Activated naive CD4-positive, alpha-beta T cell treated with anti-CD3 and anti-CD28 coated beads, Interleukin-2, amount 10 ng/mL, durations not matched to agents 7 days and 5 days (primary cell): ENCODE measurements at regions not wholly inside any gene's neighbourhood (a gene's known extent, or its start where the extent isn't known, plus 50 kb on each side); places are given as distances from the start of the nearest gene placed in this dataset.
"Not testable (repeated sequence)": the region's sequence is repeated elsewhere in the genome, so short reads cannot be mapped to it uniquely, and the experiment has no call there.

Experiments used
- CTCF ChIA-PET: fragments of 350-600 bp; sonication (Branson Sonifier 250); formaldehyde crosslinking; loops from one replicate; lab custom pipeline; 2021; ENCODE audit warnings: antibody characterized with exemption; lab: Charles Lee
- DNase-seq: peaks from one replicate; pipeline ENCODE4 v3.0.0-alpha.2; 2020
- H3K27ac Mint-ChIP-seq: one replicate; pipeline ENCODE4 v1.8.0; 2021; ENCODE audit warnings: mild to moderate bottlenecking, moderate library complexity, mixed read lengths
- H3K27me3 Mint-ChIP-seq: one replicate; pipeline ENCODE4 v1.8.0; 2021; ENCODE audit warnings: mild to moderate bottlenecking, mixed read lengths
- H3K36me3 Mint-ChIP-seq: one replicate; pipeline ENCODE4 v1.8.0; 2021; ENCODE audit warnings: mixed read lengths
- H3K4me1 Mint-ChIP-seq: one replicate; pipeline ENCODE4 v1.8.0; 2021; ENCODE audit warnings: mixed read lengths
- H3K4me3 Mint-ChIP-seq: one replicate; pipeline ENCODE4 v1.8.0; 2021; ENCODE audit warnings: mild to moderate bottlenecking, moderate library complexity, mixed read lengths
- H3K9me3 Mint-ChIP-seq: one replicate; pipeline ENCODE4 v1.8.0; 2021; ENCODE audit warnings: mixed read lengths

DNA sequence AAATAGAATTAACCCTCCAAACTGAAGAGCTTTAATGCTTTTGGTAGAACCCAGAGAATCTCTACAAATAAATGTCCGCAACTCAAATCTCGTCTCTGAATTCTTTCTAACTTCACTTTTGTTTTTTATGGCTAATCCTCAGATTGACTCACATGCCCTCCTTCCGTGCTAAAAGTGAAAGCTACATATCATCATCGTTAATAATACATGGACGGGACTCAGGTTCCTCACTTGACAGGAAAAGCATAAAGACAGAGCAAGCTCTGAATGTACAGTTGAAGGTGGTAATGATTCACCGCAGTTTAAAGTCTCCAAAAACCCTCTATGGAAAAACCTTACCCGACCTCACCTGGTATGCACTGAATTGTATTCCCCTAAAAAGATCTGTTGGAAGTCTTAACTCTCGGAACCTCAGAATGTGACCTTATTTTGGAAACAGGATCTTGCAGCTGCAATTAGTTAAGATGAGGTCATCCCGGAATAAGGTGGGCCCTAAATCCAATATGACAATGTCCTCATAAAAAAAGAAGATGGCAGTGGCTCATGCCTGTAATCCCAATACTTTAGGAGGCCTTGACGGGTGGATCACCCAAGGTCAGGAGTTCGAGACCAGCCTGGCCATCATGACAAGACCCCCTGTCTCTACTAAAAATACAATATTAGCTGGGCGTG is 147.4 kb upstream of the FOXN3 start:
- H3K27ac Mint-ChIP-seq, result no peak overlapping the region
- DNase-seq, result no peak

DNA sequence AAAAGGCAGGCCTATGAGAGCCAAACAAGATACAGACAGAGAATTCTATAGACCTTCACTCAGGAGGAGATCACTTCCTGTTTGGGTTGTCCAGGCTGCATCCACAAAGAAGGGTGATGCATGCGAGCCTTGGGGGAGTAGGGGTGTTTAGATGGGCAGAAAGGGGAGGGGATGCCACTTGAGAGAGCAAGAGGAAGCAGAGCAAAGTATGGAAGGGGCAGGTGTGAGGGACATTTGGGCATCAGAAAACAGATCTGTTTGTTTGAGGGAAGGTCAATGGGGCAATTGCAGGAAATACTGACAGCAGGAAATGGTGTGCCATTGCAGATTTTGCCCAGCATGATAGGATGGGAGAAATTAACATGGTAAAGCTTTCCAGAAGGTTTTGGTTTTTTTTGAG is 146.4 kb upstream of the FOXN3 start:
- H3K27ac Mint-ChIP-seq, result peak overlapping the region; percentile 1

More for the DNA sequence above, 147.4 kb upstream of the FOXN3 start:
- Mint-ChIP-seq H3K9me3 (no peaks in the 10 kb centered on the region), H3K4me3 (no peak overlapping the region), H3K27me3 (no peaks in the 10 kb centered on the region), H3K4me1 (peaks cover 17% of the 10 kb centered on the region), H3K36me3 (peaks cover 52% of the 10 kb centered on the region)
- CTCF ChIA-PET, result no interaction called here

DNA sequence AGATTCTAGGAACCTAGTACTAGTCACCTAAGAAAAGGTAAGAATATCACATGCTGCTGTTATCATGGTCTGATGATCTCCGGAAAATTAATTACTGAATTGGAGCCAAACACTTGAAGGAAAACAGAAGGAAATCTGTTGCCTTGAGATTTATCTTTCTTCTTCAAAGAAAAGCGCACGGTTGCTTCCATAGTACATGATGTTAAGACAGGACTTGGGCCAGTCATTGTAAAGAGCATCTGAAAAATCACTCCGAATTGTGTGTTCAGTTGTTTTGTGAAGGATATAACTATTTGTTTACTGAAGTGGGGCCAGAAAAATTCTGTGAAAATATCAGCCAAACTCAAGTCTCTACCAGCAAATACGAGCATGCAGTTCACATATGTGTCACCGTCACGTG is 134.9 kb upstream of the FOXN3 start:
- Mint-ChIP-seq H3K4me3 (no peak overlapping the region), H3K27me3 (no peaks in the 10 kb centered on the region), H3K36me3 (peaks cover 45% of the 10 kb centered on the region), H3K9me3 (no peaks in the 10 kb centered on the region), H3K27ac (no peak overlapping the region), H3K4me1 (peaks cover 14% of the 10 kb centered on the region)
- no peak for DNase-seq
- CTCF ChIA-PET, result no interaction called here

More for the DNA sequence above, 146.4 kb upstream of the FOXN3 start:
- peaks cover 57% of the 10 kb centered on the region for H3K36me3 Mint-ChIP-seq
- DNase-seq, result no peak
- peaks cover 15% of the 10 kb centered on the region for H3K4me1 Mint-ChIP-seq
- H3K9me3 Mint-ChIP-seq, result no peaks in the 10 kb centered on the region
- H3K4me3 Mint-ChIP-seq, result no peak overlapping the region
- CTCF ChIA-PET, result no interaction called here
- H3K27me3 Mint-ChIP-seq, result no peaks in the 10 kb centered on the region

DNA sequence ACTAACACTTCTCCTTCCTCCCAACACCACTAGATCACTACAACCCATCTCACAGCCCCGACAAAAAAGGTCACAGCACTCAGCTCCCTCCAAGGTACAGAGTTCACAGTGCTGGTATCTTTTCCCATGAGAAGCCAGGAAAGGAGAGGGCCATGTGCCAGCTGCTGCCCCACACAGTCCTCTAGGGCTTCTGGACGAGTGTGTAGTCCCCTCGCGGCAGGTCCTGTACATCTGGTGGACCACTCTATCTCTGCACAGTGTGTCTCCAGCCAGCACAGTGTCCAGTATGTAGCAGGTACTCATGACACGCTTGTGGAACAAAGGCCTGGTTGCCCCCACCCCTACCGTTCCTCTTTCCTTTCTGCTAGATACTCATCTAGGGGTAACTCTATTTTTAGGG is 134.4 kb upstream of the FOXN3 start:
- Mint-ChIP-seq H3K27me3 (no peaks in the 10 kb centered on the region), H3K4me1 (peaks cover 14% of the 10 kb centered on the region), H3K4me3 (no peak overlapping the region), H3K9me3 (no peaks in the 10 kb centered on the region), H3K36me3 (peaks cover 39% of the 10 kb centered on the region), H3K27ac (no peak overlapping the region)
- CTCF ChIA-PET, result no interaction called here
- no peak for DNase-seq

DNA sequence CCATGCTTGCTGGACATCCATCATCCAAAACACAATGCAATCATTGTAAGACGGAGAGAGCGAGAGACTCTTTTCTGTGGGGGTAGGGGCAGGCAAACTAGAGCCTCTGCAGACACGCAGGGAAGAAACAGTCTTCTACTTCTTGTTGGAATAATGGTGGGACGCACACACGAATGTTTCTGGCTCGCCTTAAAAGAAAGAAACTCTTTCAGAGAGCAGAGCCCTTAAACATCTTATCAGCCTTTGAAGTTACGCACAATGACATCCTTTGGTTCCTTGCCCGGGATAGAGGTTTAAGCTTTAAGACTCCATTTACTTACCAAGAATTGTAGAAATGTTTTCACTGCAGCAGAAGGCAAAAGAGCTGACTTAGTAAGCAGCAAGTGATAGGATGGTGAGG is 133.8 kb upstream of the FOXN3 start:
- Mint-ChIP-seq H3K9me3 (no peaks in the 10 kb centered on the region), H3K4me3 (no peak overlapping the region), H3K27ac (no peak overlapping the region), H3K36me3 (peaks cover 37% of the 10 kb centered on the region), H3K4me1 (peaks cover 14% of the 10 kb centered on the region), H3K27me3 (no peaks in the 10 kb centered on the region)
- DNase-seq, result no peak
- CTCF ChIA-PET, result no interaction called here

DNA sequence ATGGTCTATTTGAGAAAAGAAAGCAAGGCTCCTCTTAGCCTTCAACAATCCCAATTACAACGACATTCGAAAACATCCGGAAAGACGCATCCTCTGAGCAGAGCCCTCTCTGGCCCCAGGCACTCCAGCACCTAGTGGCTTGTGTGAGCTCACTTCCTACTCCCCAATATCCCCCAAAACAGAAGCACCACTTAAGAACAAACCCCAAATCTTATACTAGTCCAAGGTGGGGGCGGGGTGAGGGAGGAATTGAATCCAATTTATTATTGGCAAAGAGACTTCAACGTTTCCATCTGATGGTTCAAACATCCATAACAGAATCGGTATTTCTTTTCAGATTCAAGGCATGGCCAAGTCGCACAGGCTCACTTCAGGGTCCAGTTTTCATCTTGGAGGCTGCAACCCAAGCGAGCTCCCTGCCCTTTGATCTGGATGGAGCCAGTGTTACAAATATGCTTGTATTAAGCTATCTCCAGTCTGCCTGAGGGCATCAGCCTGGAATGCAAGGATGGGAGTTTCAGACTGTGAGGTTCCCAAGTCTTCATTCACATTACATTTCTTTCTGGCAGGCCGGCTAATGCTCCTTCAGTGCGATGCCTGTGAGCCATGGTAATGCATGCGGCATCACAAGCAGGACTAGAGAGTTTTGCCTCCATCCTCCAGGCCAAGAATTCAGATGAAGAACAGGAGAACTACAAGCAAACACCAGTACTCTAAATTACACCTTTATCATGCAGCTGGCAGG is 132.5 kb upstream of the FOXN3 start:
- Mint-ChIP-seq H3K27me3 (no peaks in the 10 kb centered on the region), H3K4me1 (peaks cover 9% of the 10 kb centered on the region), H3K4me3 (no peak overlapping the region), H3K9me3 (no peaks in the 10 kb centered on the region), H3K27ac (no peak overlapping the region), H3K36me3 (peaks cover 30% of the 10 kb centered on the region)
- CTCF ChIA-PET, result no interaction called here
- no peak for DNase-seq

DNA sequence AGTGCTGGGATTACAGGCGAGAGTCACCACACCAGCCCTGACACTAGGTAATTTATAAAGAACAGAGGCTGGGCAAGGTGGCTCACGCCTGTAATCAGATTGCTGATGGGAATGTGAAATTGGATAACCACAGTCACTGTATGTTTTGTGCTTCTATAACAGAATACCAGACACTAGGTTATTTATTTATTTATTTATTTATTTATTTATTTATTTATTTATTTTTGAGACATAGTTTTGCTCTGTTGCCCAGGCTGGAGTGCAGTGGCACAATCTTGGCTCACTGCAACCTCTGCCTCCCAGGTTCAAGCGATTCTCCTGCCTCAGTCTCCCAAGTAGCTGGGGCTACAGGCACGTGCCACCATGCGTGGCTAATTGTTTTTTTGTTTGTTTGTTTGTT is 130.0 kb upstream of the FOXN3 start:
- peaks cover 13% of the 10 kb centered on the region for H3K4me1 Mint-ChIP-seq
- CTCF ChIA-PET, H3K4me3 Mint-ChIP-seq, H3K9me3 Mint-ChIP-seq, H3K27ac Mint-ChIP-seq, H3K27me3 Mint-ChIP-seq, DNase-seq: not testable (repeated sequence)
- peaks cover 23% of the 10 kb centered on the region for H3K36me3 Mint-ChIP-seq

DNA sequence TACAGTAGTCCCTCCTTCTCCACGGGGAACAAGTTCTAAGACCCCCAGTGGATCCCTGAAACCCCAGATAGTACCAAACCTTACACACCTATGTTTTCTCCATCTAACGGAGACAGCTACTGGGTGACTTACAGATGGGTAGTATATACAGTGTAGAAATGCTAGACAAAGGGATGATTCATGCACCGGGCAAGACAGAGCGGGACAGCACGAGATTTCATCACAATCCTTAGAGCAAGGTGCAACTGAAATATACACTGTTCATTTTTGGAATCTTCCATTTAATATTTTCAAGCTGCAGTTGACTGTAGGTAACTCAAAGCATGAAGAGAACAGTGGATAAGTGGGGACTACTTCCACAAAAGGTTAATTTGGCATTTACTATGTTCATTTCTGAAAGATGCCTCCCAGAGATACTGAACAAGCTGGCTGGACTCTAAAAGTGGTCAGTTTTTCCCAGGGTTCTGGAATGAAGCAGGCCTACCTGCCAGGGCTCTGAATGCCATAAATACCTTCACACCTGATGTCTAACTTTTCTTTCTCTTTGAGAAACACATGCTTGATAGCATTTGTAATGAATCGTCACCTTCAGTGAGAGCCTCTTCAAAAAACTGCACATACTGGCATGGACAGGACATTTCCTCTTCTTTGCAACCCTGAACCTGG is 127.7 kb upstream of the FOXN3 start:
- no peak overlapping the region for H3K4me3 Mint-ChIP-seq
- H3K4me1 Mint-ChIP-seq, result peaks cover 14% of the 10 kb centered on the region
- CTCF ChIA-PET, result no interaction called here
- H3K9me3 Mint-ChIP-seq, result no peaks in the 10 kb centered on the region
- H3K27me3 Mint-ChIP-seq, result no peaks in the 10 kb centered on the region
- H3K27ac Mint-ChIP-seq, result peak overlapping the region; percentile 29
- H3K36me3 Mint-ChIP-seq, result peaks cover 15% of the 10 kb centered on the region
- DNase-seq, result no peak

DNA sequence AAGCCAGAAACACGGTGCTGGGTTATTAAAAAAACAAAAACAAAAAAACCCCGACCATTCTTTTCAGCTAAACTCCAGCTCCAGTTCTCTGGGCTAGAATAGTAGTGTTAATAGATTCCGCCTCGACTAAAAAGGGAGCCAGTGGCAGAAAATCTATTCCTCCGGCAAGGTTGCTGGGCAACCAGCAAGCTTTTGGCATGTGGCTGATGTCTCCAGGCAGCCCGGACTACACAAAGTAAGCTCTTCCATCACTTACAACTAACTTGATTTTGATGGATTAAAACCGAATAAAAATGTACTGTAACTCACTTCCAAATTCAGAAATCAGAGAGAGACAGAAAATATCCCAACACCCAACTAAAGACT is 126.4 kb upstream of the FOXN3 start:
- Mint-ChIP-seq H3K27me3 (no peaks in the 10 kb centered on the region), H3K36me3 (peaks cover 16% of the 10 kb centered on the region), H3K4me3 (no peak overlapping the region), H3K9me3 (no peaks in the 10 kb centered on the region), H3K27ac (no peak overlapping the region), H3K4me1 (peaks cover 16% of the 10 kb centered on the region)
- DNase-seq, result no peak
- CTCF ChIA-PET, result no interaction called here

DNA sequence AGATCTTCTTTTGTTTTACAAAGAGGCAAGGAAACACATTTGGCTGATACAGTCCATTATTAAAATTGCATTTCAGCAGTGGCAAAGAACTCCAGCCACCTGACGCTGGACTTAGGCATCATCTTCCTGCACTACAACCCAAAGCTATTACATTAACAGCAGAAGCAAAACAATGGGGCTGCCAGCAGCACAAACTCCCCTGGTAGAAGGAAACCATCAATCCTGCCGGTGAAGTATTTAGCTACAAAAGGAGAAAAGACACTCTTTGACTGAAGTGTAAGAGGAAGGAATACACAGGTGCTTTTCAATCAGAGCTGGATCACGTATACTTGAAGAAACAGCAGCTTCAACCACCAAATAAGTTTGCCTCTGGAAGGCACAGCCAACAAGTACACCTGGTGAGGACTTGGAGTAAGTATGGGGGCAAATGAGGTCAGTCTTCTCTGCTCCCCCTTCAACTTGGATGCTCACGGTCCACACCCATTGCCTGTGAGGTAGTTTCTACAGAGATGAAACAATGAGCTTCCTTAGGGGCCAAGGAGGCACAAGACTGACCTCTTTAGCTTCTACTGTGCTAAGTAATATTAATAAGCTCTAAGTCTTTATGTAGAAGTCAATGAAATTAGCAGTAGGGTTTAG is 125.9 kb upstream of the FOXN3 start:
- peaks cover 16% of the 10 kb centered on the region for H3K4me1 Mint-ChIP-seq
- DNase-seq, result no peak
- H3K36me3 Mint-ChIP-seq, result peaks cover 17% of the 10 kb centered on the region
- CTCF ChIA-PET, result no interaction called here
- H3K27me3 Mint-ChIP-seq, result no peaks in the 10 kb centered on the region
- H3K9me3 Mint-ChIP-seq, result no peaks in the 10 kb centered on the region
- H3K4me3 Mint-ChIP-seq, result no peak overlapping the region
- H3K27ac Mint-ChIP-seq, result no peak overlapping the region

DNA sequence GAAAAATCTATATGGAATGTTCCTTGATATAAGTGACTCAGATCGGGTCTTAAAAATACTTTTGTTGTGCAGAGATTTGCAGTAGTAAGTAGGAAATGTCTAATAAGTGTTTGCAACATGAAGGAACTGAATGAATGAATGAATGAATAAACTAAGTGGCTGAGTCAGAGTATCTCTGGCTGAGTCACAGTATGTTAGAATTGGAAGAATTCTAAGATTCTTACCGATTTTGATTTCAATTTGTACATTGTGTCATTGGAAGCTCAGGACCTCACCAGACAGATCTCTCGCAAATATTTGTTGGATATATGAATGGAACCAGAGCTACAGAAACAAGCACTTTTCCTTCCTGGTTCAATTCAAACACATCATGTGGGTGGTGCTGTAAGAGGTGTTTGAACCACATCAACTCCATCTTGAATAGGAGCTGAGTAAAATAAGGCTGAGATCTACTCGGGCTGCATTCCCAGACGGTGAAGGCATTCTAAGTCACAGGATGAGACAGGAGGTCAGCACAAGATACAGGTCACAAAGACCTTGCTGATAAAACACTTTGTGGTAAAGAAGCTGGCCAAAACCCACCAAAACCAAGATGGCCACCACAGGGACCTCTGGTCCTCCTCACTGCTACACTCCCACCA is 123.9 kb upstream of the FOXN3 start:
- no peak for DNase-seq
- Mint-ChIP-seq H3K36me3 (peaks cover 21% of the 10 kb centered on the region), H3K4me3 (no peak overlapping the region), H3K27me3 (no peaks in the 10 kb centered on the region), H3K9me3 (no peaks in the 10 kb centered on the region), H3K4me1 (peaks cover 16% of the 10 kb centered on the region), H3K27ac (no peak overlapping the region)
- CTCF ChIA-PET, result no interaction called here

DNA sequence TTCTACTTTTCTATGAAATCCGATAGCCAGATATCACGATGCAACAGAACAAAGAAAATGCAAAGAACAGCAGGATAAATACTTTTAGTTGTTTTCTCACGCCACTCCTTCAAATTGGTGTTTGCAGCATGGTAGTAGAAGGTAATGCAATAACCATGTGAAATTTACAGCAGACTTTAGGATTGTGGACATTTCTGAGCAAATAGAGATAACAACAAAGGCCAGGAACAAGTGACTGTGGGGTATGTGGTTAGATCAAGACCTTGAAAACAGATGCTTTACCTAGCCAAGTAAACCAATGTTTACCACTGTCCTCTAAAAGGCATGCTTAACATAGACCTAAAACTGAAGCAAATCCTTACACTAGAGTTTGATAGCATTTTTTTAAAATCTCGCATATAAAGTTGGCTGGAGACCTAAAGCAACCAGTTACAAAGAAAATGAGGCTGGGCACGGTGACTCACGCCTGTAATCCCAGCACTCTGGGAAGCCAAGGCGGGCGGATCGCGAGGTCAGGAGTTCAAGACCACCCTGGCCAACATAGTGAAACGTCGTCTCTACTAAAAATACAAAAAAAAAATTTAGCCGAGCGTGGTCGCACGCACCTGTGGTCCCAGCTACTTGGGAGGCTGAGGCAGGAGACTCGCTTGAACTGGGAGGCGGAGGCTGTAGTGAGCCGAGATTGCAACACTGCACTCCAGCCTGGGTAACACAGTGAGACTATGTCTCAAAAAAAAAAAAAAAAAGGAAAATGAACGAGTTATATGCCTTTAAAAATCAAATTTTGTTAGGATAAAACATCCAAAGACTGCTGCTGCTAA is 123.2 kb upstream of the FOXN3 start:
- CTCF ChIA-PET, result no interaction called here

DNA sequence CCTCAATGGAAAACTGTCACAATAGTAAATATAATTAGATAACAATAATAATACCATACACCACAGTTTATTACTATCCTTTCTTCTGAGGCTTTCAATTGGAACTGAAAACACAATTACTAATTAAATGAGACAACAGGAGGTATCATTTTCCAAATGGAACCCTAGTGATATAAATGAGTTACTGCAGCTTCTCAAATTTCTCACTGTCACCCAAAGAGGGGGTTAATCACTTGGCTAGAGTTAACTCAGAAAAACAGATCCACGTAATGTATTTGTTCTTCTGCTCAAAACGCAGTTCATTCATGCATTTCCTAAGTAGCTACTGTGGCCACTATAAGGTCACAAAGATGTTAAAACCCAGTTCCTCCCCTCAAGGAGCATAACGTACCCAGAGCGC is 120.9 kb upstream of the FOXN3 start:
- H3K9me3 Mint-ChIP-seq, result no peaks in the 10 kb centered on the region

More for the DNA sequence above, 123.2 kb upstream of the FOXN3 start:
- H3K4me1 Mint-ChIP-seq, result peaks cover 16% of the 10 kb centered on the region
- no peaks in the 10 kb centered on the region for H3K27me3 Mint-ChIP-seq
- DNase-seq, result no peak
- peaks cover 24% of the 10 kb centered on the region for H3K36me3 Mint-ChIP-seq
- no peak overlapping the region for H3K27ac Mint-ChIP-seq
- no peak overlapping the region for H3K4me3 Mint-ChIP-seq
- H3K9me3 Mint-ChIP-seq, result no peaks in the 10 kb centered on the region

More for the DNA sequence above, 120.9 kb upstream of the FOXN3 start:
- Mint-ChIP-seq H3K27me3 (no peaks in the 10 kb centered on the region), H3K36me3 (peaks cover 34% of the 10 kb centered on the region), H3K27ac (no peak overlapping the region), H3K4me3 (no peak overlapping the region), H3K4me1 (peaks cover 15% of the 10 kb centered on the region)
- DNase-seq, result no peak
- CTCF ChIA-PET, result no interaction called here
